COLO829 (cell line): ENCODE measurements at regions not wholly inside any gene's neighbourhood (a gene's known extent, or its start where the extent isn't known, plus 50 kb on each side); places are given as distances from the start of the nearest gene placed in this dataset.
"Not testable (repeated sequence)": the region's sequence is repeated elsewhere in the genome, so short reads cannot be mapped to it uniquely, and the experiment has no call there.

Source experiments
- DNase-seq: peaks from one replicate; pipeline ENCODE4 v3.0.0; 2012; ENCODE audit warnings: low spot score

DNA sequence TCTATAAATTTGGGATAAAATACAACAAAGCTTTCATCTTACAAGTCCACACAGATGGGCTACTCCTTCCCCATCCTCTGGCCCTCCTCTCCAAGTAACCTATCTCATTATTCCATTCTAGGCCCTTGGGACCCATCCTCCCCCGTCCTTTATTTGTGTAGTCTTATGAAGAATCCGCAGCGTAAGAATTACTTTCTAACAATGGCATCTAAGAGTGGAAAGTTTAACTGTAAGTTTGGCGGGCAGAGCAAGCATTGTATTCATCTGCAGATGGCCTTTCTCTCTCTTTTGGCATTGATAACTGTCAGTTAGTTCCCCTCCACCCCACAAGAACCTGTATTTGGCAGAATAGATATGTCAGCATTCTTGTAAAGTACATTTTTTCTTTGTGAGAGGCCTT is 91.9 kb upstream of the TSPAN2 start:
- no peak for DNase-seq

DNA sequence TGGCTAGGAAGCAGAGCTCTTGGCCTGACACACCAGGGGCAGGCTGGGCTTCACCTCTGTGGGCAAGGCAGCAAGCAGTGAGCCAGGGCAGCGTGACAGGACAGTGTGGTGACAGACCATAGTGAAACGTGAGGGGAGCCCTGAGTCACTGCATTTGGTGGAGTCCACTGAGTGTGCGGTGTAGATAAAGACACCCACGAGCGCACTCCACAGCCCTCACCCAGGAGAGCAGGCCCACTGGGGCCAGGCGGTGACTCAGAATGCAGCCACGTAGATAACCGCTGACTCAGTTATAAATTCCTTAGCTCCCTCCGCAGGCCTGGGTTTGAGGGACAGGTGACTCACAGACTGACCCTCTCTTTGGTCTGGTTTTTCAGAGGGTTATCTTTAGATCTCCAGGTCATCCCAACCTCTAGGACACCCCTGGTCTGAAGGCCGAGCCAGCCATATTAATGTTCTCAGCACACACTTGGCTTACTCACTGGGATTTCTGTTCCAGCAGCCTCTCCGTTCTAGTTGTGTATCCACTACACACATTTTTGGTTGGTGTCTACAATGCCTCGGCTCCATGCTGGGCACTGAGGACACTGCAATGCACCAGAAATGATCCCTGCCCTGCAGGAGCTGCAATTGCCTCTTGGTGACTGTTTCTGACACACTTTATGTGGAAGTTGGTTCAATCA is 90.2 kb upstream of the TSPAN2 start:
- DNase-seq = no peak

DNA sequence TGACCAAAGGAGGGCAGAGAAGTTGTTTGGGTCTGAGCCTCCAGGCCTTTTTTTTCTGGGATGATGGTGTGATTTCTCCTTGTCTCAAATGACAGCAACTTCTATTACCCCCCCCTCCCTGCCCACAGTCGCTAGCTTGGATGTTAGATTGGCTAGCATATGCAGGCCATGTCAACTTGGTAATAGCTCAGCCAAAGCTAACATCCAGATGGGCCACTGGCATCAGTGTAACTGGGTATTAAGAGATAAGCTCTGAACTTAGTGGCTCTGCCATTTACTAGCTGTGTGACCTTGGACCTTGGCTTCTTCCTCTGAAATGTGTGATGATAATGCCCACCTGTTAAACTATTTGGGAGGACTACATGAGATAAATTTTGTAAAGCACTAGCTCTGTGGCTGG is 86.9 kb upstream of the TSPAN2 start:
- DNase-seq = no peak

DNA sequence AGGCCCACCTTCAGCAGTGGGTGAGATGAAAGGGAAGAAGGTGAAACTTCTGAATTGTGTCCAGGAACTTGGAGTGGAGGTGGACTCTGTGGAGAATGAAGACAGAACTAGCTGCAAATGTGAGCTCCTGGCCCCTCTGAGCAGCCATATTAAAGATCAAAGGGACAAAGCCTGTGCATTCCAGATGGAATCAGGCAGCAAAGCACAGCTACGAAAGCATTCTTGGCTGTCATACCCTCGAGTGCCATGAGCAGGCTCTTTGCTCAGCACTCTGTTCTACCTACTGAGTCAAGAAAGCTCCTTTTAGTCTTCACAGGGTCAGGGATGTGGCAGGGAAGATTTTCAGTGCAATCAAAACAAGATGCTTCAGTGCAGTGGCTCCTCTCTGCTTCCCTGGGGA is 86.3 kb upstream of the TSPAN2 start:
- no peak for DNase-seq

DNA sequence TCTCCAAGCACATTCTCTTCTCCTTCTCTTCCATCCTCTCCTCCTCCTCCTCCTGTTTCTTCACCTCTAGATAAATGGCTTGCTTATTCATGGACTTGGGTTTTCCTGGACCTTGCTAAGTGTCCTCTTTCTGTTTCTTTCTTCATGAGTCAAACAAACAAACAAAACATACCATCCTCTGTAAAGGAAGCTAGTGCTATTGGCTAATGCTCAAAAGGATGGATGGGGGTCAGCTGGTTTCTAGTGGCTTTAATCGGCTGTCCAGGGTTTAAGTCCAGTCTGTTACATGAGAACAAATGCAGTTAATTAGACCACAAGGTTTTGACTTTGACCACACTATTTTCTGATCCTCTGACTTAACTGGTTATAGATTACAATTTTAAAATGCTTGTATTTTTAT is 83.8 kb upstream of the TSPAN2 start:
- no peak for DNase-seq

DNA sequence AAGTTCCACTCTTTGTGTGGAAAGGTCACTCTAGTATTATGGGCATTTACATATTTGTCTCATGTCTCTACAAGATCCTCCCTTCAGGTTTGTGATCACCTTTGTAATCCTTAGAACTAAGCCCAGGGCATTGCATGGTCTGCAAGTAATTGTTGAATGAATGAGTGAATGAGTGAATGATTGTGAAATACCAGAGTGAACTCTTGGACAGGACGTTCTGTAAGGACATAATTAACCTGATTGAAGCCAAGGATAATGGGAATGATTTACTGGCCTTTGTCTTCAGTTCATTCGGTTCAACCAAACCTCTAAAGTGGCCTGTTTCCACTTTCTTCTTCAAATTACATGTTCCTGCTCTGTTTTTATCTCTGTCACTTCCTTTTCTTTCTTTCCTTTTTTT is 83.0 kb upstream of the TSPAN2 start:
- no peak for DNase-seq

DNA sequence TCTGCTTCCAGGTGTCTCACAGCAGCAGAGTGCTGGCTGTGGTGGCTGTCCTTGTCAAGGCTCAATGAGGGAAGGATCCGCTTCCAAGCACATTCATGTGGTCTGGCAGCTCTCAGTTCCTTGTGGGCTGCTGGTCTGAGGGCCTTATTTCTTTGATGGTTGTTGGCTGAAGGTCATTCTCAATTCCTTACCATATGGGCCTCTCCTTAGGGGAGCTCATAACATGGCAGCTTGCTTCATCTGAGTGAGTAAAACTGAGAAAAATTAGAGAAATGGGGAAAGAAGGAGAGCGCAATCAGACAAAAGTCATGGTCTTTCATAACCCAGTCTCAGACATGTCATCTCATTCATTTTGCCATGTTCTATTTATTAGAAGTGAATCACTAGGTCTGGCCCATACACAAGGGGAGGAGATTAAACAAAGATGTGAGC is 81.7 kb upstream of the TSPAN2 start:
- no peak for DNase-seq

DNA sequence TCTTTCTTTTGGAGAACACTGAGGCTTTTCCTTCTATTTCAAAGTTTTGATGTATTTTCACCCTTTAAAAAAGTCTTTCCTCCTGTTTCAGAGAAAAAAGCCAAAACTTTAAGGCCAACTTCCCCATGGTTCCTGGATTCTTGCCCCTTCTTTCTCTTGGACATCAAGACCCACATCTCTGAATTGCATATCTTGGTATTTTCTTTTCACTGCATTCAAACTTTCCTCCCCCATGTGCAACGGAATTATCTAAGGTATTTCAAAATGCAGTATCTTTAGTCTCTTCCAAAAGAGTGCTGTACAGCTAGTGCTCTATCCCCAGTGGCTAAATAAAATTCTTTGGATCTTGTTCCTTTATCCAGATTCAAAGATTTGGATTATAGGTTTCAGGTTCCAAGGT is 81.1 kb upstream of the TSPAN2 start:
- no peak for DNase-seq

DNA sequence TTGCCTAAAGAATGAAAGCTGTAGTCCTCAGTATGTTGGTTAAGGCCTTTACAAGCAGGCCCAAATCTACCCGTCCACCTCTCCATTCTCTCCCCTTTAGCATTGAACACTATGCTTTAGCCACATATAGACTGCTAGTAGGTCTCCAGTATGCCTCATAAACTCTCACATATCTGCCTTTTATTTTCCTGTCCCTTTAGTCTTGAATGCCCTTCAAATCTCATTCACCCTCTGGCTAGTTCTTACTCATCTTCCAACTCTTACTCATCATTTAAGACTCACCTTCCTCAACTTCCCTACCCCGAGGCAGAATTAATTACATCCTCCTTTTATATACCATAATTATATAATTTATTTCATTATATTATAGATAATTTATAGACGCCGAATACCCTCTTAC is 78.7 kb upstream of the TSPAN2 start:
- DNase-seq = no peak

DNA sequence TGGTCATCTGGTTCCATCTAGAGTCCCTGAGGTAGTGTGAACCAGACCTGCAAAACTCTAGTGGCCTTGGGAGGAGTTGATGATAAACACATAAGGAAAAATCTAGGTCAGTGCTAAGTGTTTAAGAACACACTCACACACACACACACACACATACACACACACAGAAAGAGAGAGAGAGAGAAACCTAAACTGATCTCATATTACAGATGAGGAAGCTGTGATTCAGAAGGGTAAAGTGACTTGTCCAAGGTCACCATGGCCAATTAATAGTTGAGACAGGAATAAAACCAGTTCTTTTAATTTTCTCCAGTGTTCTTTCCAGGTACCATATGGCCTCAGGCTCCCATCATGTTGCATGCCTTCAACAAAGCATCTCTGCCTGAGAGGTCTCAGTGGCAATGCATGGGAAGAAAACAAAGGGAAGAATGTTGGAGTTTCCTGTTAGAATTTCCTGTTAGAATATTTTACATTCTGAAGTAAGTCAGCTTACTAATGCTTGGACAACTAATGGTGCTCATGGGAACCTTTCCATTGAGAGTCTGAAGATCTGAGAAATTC is 77.3 kb upstream of the TSPAN2 start:
- no peak for DNase-seq

DNA sequence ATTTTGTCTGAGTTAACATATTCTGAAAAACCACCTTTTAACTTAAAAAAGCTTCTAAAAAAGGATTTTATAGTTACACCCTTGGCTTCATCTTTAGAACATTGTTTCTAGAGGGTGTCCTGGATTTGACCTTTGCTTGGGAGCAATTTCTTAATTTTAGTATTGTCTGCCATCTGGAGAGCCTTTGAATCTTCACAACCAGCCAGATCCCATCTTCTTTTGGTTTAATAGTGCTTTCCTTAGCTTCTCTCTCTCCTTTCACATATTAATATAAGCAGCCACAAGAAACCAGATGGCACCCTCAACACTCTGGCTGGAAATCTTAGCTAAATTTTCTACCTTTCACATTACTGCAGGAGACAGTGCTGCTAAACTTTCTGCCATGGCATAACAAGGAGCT is 76.5 kb upstream of the TSPAN2 start:
- DNase-seq = no peak

DNA sequence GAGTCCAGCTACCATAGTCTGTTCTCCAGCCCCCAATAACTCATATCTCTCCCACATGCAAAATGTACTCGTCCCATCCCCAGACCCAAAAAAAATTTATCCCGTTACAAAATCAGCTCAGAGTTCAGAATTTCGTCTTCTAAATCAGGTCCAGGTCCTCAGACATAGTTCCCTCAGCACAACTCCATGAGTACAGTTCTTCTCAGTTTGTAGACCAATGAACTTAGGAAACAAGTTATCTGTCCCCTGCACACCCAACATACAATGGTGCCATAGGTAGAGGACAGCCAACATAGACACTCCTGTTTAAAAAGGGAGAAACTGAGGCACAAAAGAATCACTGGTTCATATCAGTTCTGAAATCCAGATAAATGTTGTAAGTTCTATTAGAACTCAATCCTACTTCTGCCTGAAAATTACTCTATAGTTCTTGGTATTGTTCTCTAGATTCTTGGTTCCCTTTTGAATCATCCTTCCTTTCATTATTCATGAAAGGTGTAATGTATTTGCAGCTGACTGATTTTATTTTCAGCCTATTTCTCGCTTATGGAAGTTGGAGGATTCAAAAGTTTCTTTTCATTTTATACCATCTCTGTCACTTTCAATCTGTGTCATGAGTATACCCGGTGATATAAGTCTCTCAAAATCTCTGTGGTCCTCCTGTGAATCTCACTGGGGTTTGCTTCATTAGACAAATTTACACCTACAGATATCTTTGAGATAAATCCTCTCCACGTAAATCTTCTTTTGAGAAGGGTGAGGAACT is 75.8 kb upstream of the TSPAN2 start:
- DNase-seq = no peak

DNA sequence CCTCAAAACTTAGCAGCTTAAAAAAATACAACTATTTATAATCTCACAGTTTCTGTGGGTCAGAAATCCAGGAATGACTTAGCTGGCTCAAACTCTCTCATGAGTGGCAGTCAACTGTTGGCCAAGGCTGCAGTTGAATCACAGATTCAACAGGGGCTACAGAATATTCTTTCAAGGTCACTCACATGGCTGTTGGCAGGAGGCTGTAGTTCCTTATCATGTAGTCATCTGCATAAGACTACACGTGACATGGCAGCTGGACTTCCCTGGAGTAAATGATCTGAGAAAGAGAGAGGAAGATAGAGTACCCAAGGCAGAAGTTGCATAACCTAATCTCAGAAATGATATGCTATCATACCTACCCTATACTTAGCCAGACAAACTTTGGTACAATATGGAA is 75.2 kb upstream of the TSPAN2 start:
- DNase-seq = no peak

DNA sequence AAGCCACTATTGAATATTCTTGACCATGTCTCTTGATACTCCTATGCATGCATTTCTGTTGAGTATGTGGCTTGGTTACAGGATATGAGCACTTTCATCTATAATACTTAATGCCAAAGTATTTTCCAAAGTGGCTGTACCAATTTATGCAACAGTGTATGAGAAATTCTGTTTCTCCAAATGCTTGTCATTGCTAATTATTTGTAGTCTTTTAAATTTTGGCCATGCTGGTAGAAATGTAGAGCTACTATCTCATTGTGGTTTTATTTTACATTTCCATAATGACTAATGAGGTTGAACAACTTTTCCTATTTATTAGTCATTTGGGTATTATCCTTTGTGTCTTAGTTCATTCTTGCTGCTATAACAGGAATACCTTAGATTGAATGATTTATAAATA is 71.4 kb upstream of the TSPAN2 start:
- DNase-seq = no peak

DNA sequence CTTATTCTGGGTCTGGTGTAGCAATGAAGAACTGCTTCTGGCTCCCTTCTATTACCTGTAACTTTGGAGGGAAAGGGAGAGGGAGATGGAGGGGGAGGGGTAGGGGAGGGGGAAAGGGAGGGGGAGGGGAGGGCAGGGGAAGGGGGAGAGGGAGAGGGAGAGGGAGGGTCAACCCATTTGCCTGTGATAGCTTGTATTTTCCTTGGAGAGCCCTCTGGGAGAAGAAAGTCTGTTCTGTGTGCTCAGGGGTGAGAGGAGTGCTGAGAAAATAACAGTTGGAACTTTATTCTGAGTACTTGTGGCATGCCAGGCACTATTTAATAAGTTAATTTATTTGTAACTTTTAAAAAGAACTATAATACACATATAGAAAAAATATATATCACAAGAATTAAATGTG is 70.7 kb upstream of the TSPAN2 start:
- no peak for DNase-seq

DNA sequence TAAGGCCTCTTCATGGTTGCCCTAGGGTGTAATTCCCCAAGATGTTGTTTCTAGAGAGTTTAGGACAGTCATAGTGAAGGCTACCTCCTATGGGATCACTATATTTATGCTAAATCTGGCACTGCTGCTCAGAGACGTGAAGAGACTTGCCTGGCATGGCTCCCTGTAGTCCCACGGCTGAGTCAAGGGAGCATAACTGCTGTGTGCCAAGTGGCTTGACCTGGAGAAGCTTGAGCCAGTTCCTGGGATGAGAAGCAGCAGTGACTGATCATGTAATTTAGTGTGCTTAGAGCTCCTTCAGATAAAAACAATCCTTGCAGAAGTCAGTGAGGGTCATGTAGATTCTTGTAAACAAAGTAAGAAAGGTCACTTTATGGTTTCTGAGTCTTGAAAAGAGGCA is 68.9 kb upstream of the TSPAN2 start:
- no peak for DNase-seq

DNA sequence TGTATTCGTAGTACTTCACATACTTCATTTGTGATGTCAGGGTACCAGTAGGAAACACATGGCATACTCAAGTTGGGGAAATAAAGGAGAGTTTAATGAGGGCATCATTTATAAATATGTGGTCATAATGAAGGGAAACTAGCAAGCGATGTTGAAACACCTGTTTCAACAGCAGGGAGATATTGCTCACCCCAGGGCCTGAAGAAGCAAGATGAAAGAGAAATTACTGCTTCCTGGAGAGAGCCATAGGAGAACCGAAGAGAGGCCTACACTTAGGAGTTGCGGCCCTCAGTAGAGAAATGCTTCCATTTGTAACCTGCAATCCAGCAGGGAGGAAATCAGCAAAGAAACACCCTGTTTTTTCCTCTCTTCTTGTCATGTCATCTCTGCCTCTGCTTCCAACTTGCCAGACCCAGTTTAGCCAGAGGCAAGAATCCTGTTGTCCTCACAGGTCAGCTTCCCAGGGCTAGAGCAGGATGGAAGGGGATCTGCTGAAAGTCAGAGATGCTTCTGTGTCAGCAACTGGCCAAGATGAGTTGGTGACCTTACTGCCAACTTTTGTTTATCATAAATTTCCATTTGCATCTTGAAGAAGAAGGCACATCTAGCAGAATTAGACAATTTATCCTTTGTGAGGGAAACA is 67.6 kb upstream of the TSPAN2 start:
- DNase-seq = no peak

DNA sequence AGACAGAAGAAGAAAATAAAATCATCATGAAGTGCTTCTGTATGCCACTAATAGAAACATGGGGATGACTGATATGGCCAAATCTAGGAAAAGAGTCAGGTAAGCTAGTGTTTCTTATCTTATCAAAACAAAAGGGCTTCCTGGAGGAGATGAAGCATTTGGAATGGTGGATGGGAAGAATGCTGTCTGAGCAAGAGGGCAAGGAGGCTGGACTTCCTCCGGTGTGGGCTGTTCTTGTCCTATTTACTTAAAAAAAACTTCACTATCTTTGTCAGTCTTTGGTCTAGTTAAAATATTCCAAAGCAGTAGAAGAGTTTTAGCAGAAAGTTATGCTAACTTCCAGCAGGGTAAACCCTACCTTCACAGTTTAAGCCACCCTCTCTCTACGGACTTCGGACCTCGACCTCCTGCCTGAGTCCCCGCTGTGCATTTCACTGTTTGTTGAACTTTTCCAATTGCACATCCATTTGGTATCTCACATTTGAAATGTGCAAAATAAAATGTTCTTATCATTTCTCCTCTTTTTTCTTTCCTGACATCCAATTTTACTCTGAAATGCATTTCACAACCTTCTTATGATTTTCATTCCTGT is 64.8 kb upstream of the TSPAN2 start:
- no peak for DNase-seq

DNA sequence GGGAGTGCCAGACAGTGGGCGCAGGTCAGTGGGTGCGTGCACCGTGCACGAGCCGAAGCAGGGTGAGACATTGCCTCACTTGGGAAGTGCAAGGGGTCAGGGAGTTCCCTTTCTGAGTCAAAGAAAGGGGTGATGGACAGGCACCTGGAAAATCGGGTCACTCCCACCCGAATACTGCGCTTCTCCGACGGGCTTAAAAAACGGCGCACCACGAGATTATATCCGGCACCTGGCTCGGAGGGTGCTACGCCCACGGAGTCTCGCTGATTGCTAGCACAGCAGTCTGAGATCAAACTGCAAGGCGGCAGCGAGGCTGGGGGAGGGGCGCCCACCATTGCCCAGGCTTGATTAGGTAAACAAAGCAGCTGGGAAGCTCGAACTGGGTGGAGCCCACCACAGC is 58.6 kb upstream of the TSPAN2 start:
- DNase-seq = not testable (repeated sequence)

DNA sequence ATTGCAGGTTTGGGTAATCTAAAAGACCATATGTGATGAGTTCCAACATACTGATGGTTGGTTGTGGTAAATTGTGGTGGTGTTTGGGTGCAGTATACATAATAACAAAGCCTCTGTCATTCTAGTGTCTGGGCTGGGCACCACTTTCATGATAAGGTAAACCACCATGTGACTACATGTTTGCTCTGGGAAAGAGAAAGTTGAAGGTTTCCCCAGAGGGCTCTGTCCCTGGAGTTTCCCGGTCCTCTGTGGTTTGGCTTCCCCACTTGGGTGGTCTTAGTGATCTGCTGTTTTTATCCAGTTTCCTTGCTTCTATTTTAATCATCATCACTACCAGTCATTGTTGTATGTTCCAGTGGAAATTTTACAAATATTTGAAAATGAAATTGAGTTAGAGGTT is 55.9 kb upstream of the TSPAN2 start:
- DNase-seq = no peak

DNA sequence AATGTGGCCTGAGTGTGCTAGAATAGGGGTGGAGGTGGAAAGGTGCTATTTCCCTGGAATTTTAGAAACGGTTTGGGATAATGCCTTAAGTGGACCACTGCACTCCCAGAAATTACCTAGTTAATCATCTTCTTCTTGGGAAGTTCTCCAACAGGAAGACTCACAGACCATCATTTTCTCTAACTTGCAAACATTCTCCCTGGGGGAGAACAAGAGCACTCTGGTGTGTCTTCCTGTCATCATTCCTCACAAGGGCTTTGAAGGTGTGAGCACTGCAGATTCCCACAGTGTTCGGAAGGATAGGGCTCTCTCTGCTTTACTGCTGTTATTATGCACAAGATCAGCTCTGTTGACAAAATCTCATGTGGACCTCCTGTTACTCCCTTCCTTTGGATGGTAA is 54.9 kb upstream of the TSPAN2 start:
- DNase-seq = no peak

DNA sequence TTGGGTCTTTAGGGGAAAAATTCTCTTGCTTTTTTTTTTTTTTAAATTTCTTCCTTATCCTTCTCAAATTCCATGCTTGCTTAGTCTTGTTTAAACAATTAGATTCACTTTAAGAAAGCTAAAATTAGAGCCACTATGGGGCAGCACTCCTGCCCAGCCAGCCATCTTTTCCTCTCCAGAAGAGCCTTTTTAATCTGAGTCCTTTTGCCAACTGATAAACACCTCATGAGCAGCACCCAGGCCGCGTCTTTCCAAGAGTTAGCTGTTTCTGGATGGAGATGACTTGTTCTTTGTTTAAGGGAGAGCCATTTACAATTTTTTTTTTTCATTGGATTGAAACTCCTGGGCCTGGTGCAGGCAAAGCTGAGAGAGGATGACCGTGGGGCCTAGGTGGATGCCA is 53.3 kb upstream of the TSPAN2 start:
- DNase-seq = no peak

DNA sequence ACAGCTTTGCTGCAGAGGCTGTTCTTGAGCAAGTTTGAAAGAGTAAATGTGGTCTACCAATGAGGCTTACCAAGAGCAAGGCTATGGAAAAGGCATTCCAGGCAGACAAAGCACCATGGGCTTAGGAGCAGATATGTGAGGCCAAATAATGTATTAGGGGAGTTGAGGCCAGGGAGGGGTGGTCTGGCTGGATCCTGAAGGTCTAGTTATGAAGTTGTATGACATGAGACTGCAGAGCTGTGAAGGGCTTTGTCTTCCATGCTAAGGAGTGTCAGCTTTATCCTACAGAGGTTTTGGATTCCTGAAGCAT is 51.8 kb upstream of the TSPAN2 start:
- DNase-seq = no peak
